22Rv1 (cell line): ENCODE measurements at regions not wholly inside any gene's neighbourhood (a gene's known extent, or its start where the extent isn't known, plus 50 kb on each side); places are given as distances from the start of the nearest gene placed in this dataset.

ENCODE experiments used
- H3K27ac ChIP-seq: fragments of 450-650 bp; 2 replicates; pipeline ENCODE4 v1.5.1; 2017
- CTCF ChIP-seq: fragments of 450-650 bp; IDR thresholded peaks from 2 replicates; pipeline ENCODE4 v1.5.1; 2017; ENCODE audit warnings: mild to moderate bottlenecking
- ZFX ChIP-seq: fragments of 450-650 bp; IDR thresholded peaks from 2 replicates; pipeline ENCODE4 v1.6.1; 2017; ENCODE audit warnings: antibody characterized with exemption, borderline replicate concordance

GRCh38 chr7:46949270-46949931 lies 632.5 kb downstream of the TNS3 start:
- H3K27ac ChIP-seq = no peak overlapping the region
- no peak for TF ChIP-seq ZFX
- TF ChIP-seq CTCF = no peak

GRCh38 chr7:46948716-46949115 lies 633.2 kb downstream of the TNS3 start:
- TF ChIP-seq ZFX = no peak
- TF ChIP-seq CTCF = no peak
- H3K27ac ChIP-seq = no peak overlapping the region

- no peak for TF ChIP-seq CTCF
- TF ChIP-seq ZFX = no peak
- H3K27ac ChIP-seq = no peak overlapping the region
Observed at GRCh38 chr7:46945328-46945727, 636.6 kb downstream of the TNS3 start.

- TF ChIP-seq ZFX = no peak
- TF ChIP-seq CTCF = no peak
Observed at GRCh38 chr7:46943996-46944395, 637.9 kb downstream of the TNS3 start.

GRCh38 chr7:46942574-46942973 lies 639.3 kb downstream of the TNS3 start:
- no peak overlapping the region for H3K27ac ChIP-seq
- TF ChIP-seq ZFX (no peak), CTCF (no peak)

More at GRCh38 chr7:46943996-46944395, 637.9 kb downstream of the TNS3 start:
- H3K27ac ChIP-seq = no peak overlapping the region

GRCh38 chr7:46940178-46940577 lies 641.7 kb downstream of the TNS3 start:
- no peak for TF ChIP-seq ZFX
- no peak for TF ChIP-seq CTCF
- no peak overlapping the region for H3K27ac ChIP-seq

GRCh38 chr7:46939558-46939957 lies 642.4 kb downstream of the TNS3 start:
- no peak overlapping the region for H3K27ac ChIP-seq
- TF ChIP-seq CTCF = no peak
- TF ChIP-seq ZFX = no peak
